ENCODE measurements at regions not wholly inside any gene's neighbourhood (a gene's known extent, or its start where the extent isn't known, plus 50 kb on each side); places are given as distances from the start of the nearest gene placed in this dataset.

DNA sequence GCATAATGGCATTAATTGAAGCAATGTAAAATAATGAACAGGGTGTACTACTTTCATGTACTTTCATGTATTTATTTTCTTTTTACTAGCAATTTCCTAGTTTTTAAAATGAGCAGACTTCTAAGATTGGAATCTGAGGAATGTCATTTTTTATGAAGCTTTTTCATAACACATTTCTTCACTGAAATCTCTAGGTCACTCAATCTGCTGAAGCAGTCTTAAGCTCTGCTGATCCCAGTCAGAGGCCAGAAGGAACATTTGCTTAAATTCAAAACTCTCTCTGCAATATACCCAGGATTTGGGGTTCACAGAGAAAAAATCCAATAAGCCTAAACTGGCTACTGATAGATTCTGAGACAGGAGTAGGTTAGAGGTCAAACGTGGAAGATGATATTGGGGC is 73.6 kb upstream of the CNTN1 start:
- Mint-ChIP-seq H3K9me3 (peaks cover 0 to 1% (median 0%) of the 10 kb centered on the region in 7 donors), H3K36me3 (no peaks in the 10 kb centered on the region), H3K4me1 (peaks cover 11% of the 10 kb centered on the region), H3K4me3 (no peak overlapping the region), H3K27me3 (ENCODE audit: low read depth in 3 of 3) (no peaks in the 10 kb centered on the region), H3K27ac (no peak overlapping the region)
- Histone ChIP-seq H3K9me3 (replicated peaks in 1 of 2; ENCODE audit: control insufficient read depth in 1 of 2, insufficient read depth in 1 of 2, low read length in 2 of 2) (no peaks in the 10 kb centered on the region), H3K4me2 (replicated peaks; ENCODE audit: extremely low read depth, low read length, poor library complexity, severe bottlenecking) (no peak overlapping the region), H3K4me3 (replicated peaks in 1 of 3; ENCODE audit: low read depth in 2 of 3, low read length in 3 of 3) (no peak overlapping the region), H3K36me3 (replicated peaks in 1 of 2; ENCODE audit: control insufficient read depth in 1 of 2, insufficient read depth in 2 of 2, low read length in 2 of 2) (no peaks in the 10 kb centered on the region), H3K4me1 (ENCODE audit: control insufficient read depth in 1 of 2, insufficient read depth in 2 of 2, low read length in 2 of 2) (peaks cover 4 to 6% of the 10 kb centered on the region in 2 donors), H3K9ac (ENCODE audit: insufficient read depth, low read length, poor library complexity, severe bottlenecking) (no peak overlapping the region), H3K27me3 (ENCODE audit: control insufficient read depth in 2 of 2, insufficient read depth in 2 of 2, low read length in 2 of 2) (no peaks in the 10 kb centered on the region), H3K79me2 (ENCODE audit: insufficient read depth, low read length) (no peaks in the 10 kb centered on the region), H2AFZ (ENCODE audit: insufficient read depth, low read depth, low read length, poor library complexity, severe bottlenecking) (no peak overlapping the region), H3K27ac (ENCODE audit: low read depth in 1 of 2, low read length in 2 of 2) (no peak overlapping the region), H4K20me1 (ENCODE audit: insufficient read depth, low read length) (no peaks in the 10 kb centered on the region)
- no CpG with 5 or more reads among the region's 1 CpG for WGBS (ENCODE audit: insufficient coverage)
- intact Hi-C loops (cut with micrococcal nuclease), result no loop called here
- TF ChIP-seq CTCF (IDR thresholded peaks at IDR 0.05), result no peak
- no peak for DNase-seq

GRCh38 chr12:40620564-40621019 is 71.6 kb upstream of the CNTN1 start:
- peaks cover 0 to 1% (median 0%) of the 10 kb centered on the region in 7 donors for H3K9me3 Mint-ChIP-seq
- no peaks in the 10 kb centered on the region for H3K4me1 ChIP-seq (ENCODE audit: control insufficient read depth in 1 of 2, insufficient read depth in 2 of 2, low read length in 2 of 2)
- H2AFZ ChIP-seq (ENCODE audit: insufficient read depth, low read depth, low read length, poor library complexity, severe bottlenecking), result no peak overlapping the region
- no peak overlapping the region for H3K27ac ChIP-seq (ENCODE audit: low read depth in 1 of 2, low read length in 2 of 2)
- H3K27me3 Mint-ChIP-seq (ENCODE audit: low read depth in 3 of 3), result peaks cover 0 to 2% (median 0%) of the 10 kb centered on the region in 3 donors
- no peak overlapping the region for H3K4me3 Mint-ChIP-seq
- no peak overlapping the region for H3K4me3 ChIP-seq (replicated peaks in 1 of 3; ENCODE audit: low read depth in 2 of 3, low read length in 3 of 3)
- no peaks in the 10 kb centered on the region for H3K36me3 ChIP-seq (replicated peaks in 1 of 2; ENCODE audit: control insufficient read depth in 1 of 2, insufficient read depth in 2 of 2, low read length in 2 of 2)
- WGBS (ENCODE audit: insufficient coverage), result over 99% methylated on average over 30 of the region's 38 CpGs
- H3K36me3 Mint-ChIP-seq, result no peaks in the 10 kb centered on the region
- no peak for TF ChIP-seq CTCF (IDR thresholded peaks at IDR 0.05)
- H3K4me1 Mint-ChIP-seq, result no peaks in the 10 kb centered on the region
- no peaks in the 10 kb centered on the region for H3K27me3 ChIP-seq (ENCODE audit: control insufficient read depth in 2 of 2, insufficient read depth in 2 of 2, low read length in 2 of 2)
- no peak overlapping the region for H3K4me2 ChIP-seq (replicated peaks; ENCODE audit: extremely low read depth, low read length, poor library complexity, severe bottlenecking)
- no peaks in the 10 kb centered on the region for H3K9me3 ChIP-seq (replicated peaks in 1 of 2; ENCODE audit: control insufficient read depth in 1 of 2, insufficient read depth in 1 of 2, low read length in 2 of 2)
- intact Hi-C loops (cut with micrococcal nuclease), result no loop called here
- no peak for DNase-seq
- no peaks in the 10 kb centered on the region for H4K20me1 ChIP-seq (ENCODE audit: insufficient read depth, low read length)
- no peak overlapping the region for H3K9ac ChIP-seq (ENCODE audit: insufficient read depth, low read length, poor library complexity, severe bottlenecking)
- no peak overlapping the region for H3K27ac Mint-ChIP-seq
- H3K79me2 ChIP-seq (ENCODE audit: insufficient read depth, low read length), result no peaks in the 10 kb centered on the region

All from CD14-positive monocyte (primary cell).